Karpas-422 (cell line): ENCODE measurements at regions not wholly inside any gene's neighbourhood (a gene's known extent, or its start where the extent isn't known, plus 50 kb on each side); places are given as distances from the start of the nearest gene placed in this dataset.
A peak's percentile ranks its signal among the peaks of the same experiment; 100 is the strongest.

ENCODE experiments used
- DNase-seq: peaks from one replicate; pipeline ENCODE4 v3.0.0-alpha.2; 2015
- H2AFZ ChIP-seq: fragments of 200-600 bp; sonication (generic); 2 replicates; pipeline ENCODE4 v1.6.1; 2014; ENCODE audit warnings: antibody characterized with exemption, low read length, mixed read lengths
- H3K27ac ChIP-seq: fragments of 200-600 bp; sonication (generic); 2 replicates; pipeline ENCODE4 v1.5.1; 2014; ENCODE audit warnings: mild to moderate bottlenecking, low read length, moderate library complexity
- H3K27me3 ChIP-seq: fragments of 200-600 bp; sonication (generic); 2 replicates; pipeline ENCODE4 v1.6.1; 2014; ENCODE audit warnings: low read length, mixed read lengths
- H3K36me3 ChIP-seq: fragments of 200-600 bp; sonication (generic); 2 replicates; pipeline ENCODE4 v1.6.1; 2014; ENCODE audit warnings: low read length, mixed read lengths; ENCODE audit not compliant: insufficient read depth
- H3K4me1 ChIP-seq: fragments of 200-600 bp; sonication (generic); 2 replicates; pipeline ENCODE4 v1.6.1; 2014; ENCODE audit warnings: mild to moderate bottlenecking, low read length, mixed read lengths
- H3K4me2 ChIP-seq: fragments of 200-600 bp; sonication (generic); 2 replicates; pipeline ENCODE4 v1.6.1; 2014; ENCODE audit warnings: low read length, low read depth, mild to moderate bottlenecking; ENCODE audit not compliant: poor library complexity, severe bottlenecking
- H3K4me3 ChIP-seq: fragments of 200-600 bp; sonication (generic); 2 replicates; pipeline ENCODE4 v1.5.1; 2014; ENCODE audit warnings: mild to moderate bottlenecking, antibody characterized with exemption, low read length, mixed read lengths
- H3K79me2 ChIP-seq: fragments of 200-600 bp; sonication (generic); 2 replicates; pipeline ENCODE4 v1.6.1; 2014; ENCODE audit warnings: mild to moderate bottlenecking, low read length, mixed read lengths
- H3K9ac ChIP-seq: fragments of 200-600 bp; sonication (generic); 2 replicates; pipeline ENCODE4 v1.6.0; 2014; ENCODE audit warnings: low read length
- H3K9me2 ChIP-seq: fragments of 200-600 bp; sonication (generic), shearing (Covaris generic); replicated peaks from 2 replicates; pipeline ENCODE4 v1.6.0; 2014; ENCODE audit warnings: mild to moderate bottlenecking, low read length, moderate library complexity; ENCODE audit not compliant: insufficient read depth
- H3K9me3 ChIP-seq: fragments of 300-700, 200-600 bp; sonication (generic); 2 replicates; pipeline ENCODE4 v1.6.1; 2014; ENCODE audit warnings: low read length, mixed read lengths
- H4K20me1 ChIP-seq: fragments of 200-600 bp; sonication (generic); 2 replicates; pipeline ENCODE4 v1.6.1; 2014; ENCODE audit warnings: mild to moderate bottlenecking, antibody characterized with exemption, low read length, low read depth; ENCODE audit not compliant: insufficient read depth

DNA sequence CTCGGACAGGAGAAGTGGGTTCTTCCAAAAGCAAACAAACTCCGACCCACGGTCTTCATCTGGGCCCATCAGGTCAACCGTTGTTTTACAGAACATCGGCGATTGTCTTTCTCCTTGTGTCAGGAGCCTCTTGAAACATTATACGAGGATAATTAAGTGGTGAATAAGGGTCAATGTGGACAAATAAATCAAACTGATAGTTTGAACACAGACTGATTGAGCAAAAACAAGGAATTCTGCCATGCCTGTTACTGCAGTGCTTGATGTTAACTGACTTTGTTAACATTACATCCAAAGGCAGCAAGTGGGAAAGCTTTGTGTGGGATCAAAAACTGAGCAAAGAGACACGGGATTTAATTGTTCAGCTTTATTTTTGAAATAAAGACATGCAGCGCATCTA is 101.1 kb upstream of the IFNGR1 start:
- Histone ChIP-seq H3K4me3 (no peak overlapping the region), H3K79me2 (no peaks in the 10 kb centered on the region), H3K9me3 (no peaks in the 10 kb centered on the region), H3K27ac (no peak overlapping the region), H3K9ac (no peak overlapping the region), H3K9me2 (no peaks in the 10 kb centered on the region), H3K36me3 (no peaks in the 10 kb centered on the region), H4K20me1 (no peaks in the 10 kb centered on the region), H3K4me1 (peaks cover 33% of the 10 kb centered on the region), H3K27me3 (no peaks in the 10 kb centered on the region), H2AFZ (0 out of 2 replicates have a peak overlapping the region, but pooled peaks have one; percentile 18), H3K4me2 (no peak overlapping the region)
- DNase-seq = no peak

- Histone ChIP-seq H3K27me3 (no peaks in the 10 kb centered on the region), H3K27ac (no peak overlapping the region), H3K9ac (no peak overlapping the region), H3K4me3 (no peak overlapping the region), H3K4me1 (peaks cover 22% of the 10 kb centered on the region), H3K36me3 (no peaks in the 10 kb centered on the region), H2AFZ (no peak overlapping the region), H4K20me1 (no peaks in the 10 kb centered on the region), H3K9me2 (no peaks in the 10 kb centered on the region), H3K4me2 (no peak overlapping the region), H3K9me3 (no peaks in the 10 kb centered on the region), H3K79me2 (no peaks in the 10 kb centered on the region)
- no peak for DNase-seq
Measured at GRCh38 chr6:137316626-137317025, 97.4 kb upstream of the IFNGR1 start.

DNA sequence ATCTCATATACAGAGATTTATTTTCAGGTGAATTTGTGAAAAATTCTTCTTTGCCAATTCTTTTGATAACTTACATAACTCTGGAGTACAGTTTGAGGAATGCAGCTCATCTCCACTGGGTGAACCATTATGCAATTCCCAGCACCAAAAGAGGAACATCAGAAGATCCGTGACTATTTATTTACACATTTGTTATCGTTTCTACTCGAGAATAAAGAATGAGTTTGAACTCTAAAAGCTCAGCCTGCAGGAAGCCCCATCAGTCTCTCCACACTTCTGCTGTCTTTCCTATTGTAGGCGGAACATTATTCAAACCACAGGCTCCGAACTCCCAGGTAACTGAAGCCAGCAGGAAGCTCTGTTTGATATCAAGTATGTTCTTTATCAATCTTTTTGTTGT is 95.9 kb upstream of the IFNGR1 start:
- Histone ChIP-seq H3K79me2 (no peaks in the 10 kb centered on the region), H3K9me2 (no peaks in the 10 kb centered on the region), H4K20me1 (no peaks in the 10 kb centered on the region), H3K4me1 (peaks cover 21% of the 10 kb centered on the region), H3K9ac (no peak overlapping the region), H3K9me3 (no peaks in the 10 kb centered on the region), H3K27me3 (no peaks in the 10 kb centered on the region), H3K4me2 (no peak overlapping the region), H3K4me3 (no peak overlapping the region), H3K27ac (no peak overlapping the region), H2AFZ (peak overlapping the region; percentile 52; the same call in 1 of the 2 replicates), H3K36me3 (no peaks in the 10 kb centered on the region)
- DNase-seq = no peak

DNA sequence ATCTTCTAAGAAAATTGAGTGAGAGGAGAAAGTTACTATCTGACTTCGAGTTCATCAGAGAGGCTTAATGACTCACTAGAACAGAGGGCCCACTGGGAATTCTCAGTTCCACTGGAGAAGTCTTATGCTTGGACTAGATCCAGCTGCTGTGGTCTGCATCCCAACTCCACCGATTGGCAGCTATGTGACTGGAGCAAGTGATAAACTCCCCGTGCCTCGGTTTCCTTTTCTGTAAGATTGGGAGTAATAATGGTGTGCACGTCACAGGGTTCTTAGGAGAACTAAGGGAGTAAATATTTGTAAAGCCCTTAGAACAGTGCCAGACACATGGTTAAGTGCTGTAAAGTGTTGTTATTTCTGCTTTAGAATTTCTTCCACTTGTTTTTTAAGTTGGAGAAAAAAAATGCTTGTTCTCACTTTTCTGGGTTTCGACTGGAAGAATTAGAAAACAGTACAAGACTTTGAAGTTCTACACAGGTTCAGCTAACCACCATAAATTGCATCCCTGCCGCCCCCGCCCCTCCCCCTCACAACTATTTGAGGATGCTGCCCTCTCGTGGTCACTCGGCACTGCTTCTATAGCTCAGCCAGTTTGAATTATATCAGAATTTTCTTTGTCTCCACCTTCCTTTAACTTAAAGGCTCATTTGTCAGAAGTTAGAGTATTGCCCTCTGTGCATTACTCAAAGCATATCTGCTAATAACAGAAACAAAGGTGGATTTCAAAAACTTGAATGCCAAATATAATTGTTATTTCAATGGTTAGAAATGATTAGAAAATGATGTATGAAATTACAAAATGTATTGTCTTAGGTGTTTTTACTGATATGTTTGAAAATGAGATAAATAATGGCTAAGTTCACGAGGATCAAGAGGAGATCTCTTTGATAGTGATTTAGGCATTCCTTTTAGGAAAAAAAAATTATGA is 95.0 kb upstream of the IFNGR1 start:
- Histone ChIP-seq H3K4me2 (peak overlapping the region; percentile 24), H4K20me1 (no peaks in the 10 kb centered on the region), H3K4me3 (no peak overlapping the region), H3K36me3 (no peaks in the 10 kb centered on the region), H3K27me3 (no peaks in the 10 kb centered on the region), H2AFZ (no peak overlapping the region), H3K27ac (no peak overlapping the region), H3K79me2 (no peaks in the 10 kb centered on the region), H3K4me1 (peaks cover 19% of the 10 kb centered on the region), H3K9me3 (no peaks in the 10 kb centered on the region), H3K9me2 (no peaks in the 10 kb centered on the region), H3K9ac (no peak overlapping the region)
- DNase-seq = peak; percentile 92

DNA sequence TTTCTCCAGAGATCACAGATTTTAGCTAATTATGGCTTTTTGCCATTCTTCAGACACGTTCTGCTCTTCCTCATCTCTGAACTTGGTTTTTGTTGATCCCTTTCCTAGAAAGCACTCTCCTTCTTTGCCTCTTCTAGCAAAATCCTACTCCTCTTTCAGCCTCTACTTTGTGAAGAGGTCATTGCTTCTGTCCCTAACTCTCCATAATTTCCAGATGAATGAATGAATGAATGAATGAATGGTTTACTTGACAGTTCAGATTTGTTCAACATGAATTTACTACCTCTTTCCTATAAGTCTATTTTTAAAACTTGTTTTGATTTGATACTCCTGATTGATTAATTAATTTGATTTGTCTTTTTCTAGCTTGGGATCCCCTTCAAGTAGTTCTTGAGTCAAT is 94.0 kb upstream of the IFNGR1 start:
- no peak for DNase-seq
- no peaks in the 10 kb centered on the region for H4K20me1 ChIP-seq
- no peaks in the 10 kb centered on the region for H3K9me3 ChIP-seq
- H3K27me3 ChIP-seq = no peaks in the 10 kb centered on the region
- H3K9me2 ChIP-seq = no peaks in the 10 kb centered on the region
- no peak overlapping the region for H3K4me2 ChIP-seq
- H3K36me3 ChIP-seq = no peaks in the 10 kb centered on the region
- no peak overlapping the region for H3K9ac ChIP-seq
- no peak overlapping the region for H3K27ac ChIP-seq
- no peak overlapping the region for H3K4me3 ChIP-seq
- no peaks in the 10 kb centered on the region for H3K79me2 ChIP-seq
- no peak overlapping the region for H2AFZ ChIP-seq
- H3K4me1 ChIP-seq = peaks cover 23% of the 10 kb centered on the region

- DNase-seq = no peak
- Histone ChIP-seq H3K9me3 (no peaks in the 10 kb centered on the region), H3K27ac (no peak overlapping the region), H3K9me2 (no peaks in the 10 kb centered on the region), H3K79me2 (no peaks in the 10 kb centered on the region), H3K9ac (no peak overlapping the region), H2AFZ (no peak overlapping the region), H3K36me3 (no peaks in the 10 kb centered on the region), H3K27me3 (no peaks in the 10 kb centered on the region), H4K20me1 (no peaks in the 10 kb centered on the region), H3K4me3 (no peak overlapping the region), H3K4me1 (peaks cover 35% of the 10 kb centered on the region), H3K4me2 (no peak overlapping the region)
Measured at GRCh38 chr6:137311940-137312339, 92.8 kb upstream of the IFNGR1 start.

DNA sequence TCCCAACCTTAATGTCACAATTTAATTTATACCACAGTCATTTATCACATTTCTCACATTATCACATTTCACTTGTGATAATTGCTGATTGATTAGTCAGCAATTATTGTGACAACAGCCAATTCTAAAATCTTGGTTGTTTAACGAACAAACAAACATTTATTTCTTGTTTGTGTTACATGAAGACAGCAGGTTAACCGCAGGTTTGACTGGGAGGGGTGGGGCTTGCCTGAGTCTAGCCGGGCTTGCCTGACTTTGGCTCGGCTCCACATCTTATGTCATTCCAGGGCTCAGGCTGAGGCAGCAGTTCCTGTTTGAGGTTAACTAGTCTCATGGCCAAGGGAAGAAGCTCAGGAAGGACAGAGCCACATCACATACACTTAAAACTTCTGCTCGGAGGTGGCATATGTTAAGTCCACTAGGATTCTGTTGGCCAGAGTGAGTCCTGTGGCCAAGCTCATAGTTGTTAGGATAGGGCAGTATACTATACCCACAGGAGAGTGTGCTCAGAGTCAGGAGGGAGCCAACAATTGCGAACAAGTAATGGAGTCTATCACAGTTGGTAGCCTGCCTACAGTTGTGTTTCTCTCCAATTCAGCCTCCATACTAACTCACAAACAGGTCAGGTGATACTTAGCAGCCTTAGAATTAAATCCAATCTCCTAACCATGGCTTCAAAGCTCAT is 90.0 kb upstream of the IFNGR1 start:
- H4K20me1 ChIP-seq = no peaks in the 10 kb centered on the region
- no peaks in the 10 kb centered on the region for H3K36me3 ChIP-seq
- no peak overlapping the region for H3K27ac ChIP-seq
- H3K4me3 ChIP-seq = no peak overlapping the region
- no peaks in the 10 kb centered on the region for H3K27me3 ChIP-seq
- no peaks in the 10 kb centered on the region for H3K9me2 ChIP-seq
- no peak for DNase-seq
- H3K4me1 ChIP-seq = peaks cover 25% of the 10 kb centered on the region
- H3K9me3 ChIP-seq = no peaks in the 10 kb centered on the region
- H3K9ac ChIP-seq = no peak overlapping the region
- H3K4me2 ChIP-seq = no peak overlapping the region
- no peaks in the 10 kb centered on the region for H3K79me2 ChIP-seq
- 0 out of 2 replicates have a peak overlapping the region, but pooled peaks have one; percentile 28 for H2AFZ ChIP-seq

DNA sequence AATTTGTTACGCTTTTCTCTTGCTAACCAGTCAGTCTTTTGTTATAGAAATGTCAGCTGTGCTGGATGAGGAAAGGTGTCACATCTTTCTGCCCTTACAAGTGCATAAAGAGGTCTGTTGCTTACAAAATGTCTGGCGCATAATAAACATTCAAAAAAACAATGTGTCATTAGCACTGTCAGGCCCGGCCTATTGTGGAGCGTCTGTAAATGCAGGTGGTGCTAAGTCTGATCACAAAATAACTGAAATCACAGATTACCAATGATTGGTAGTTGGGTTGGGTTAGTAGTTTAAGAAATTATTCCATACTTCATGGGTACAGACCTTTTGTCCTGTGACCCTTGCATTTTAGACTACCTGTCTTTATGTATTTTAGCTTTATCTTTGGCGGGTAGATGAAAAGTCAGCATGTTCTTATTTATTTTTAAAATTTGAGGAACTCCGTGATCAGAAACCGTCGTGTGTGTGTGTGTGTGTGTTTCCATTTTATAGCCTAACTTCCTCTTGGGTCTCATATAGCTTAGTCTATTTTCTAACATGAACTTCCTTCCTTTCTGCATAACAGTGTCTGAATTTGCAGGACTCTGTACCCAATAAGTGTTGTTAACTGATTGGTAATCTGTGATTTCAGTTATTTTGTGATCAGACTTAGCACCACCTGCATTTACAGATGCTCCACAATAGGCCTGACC is 88.1 kb upstream of the IFNGR1 start:
- Histone ChIP-seq H2AFZ (peak overlapping the region; percentile 61), H3K27me3 (no peaks in the 10 kb centered on the region), H3K27ac (no peak overlapping the region; the same call in 1 of the 2 replicates), H3K36me3 (no peaks in the 10 kb centered on the region), H3K9me2 (no peaks in the 10 kb centered on the region), H3K4me3 (no peak overlapping the region), H3K4me1 (peaks cover 18% of the 10 kb centered on the region), H3K4me2 (peak overlapping the region; percentile 20), H3K79me2 (no peaks in the 10 kb centered on the region), H4K20me1 (no peaks in the 10 kb centered on the region), H3K9me3 (no peaks in the 10 kb centered on the region), H3K9ac (no peak overlapping the region)
- DNase-seq = peak; percentile 78
